NCI-H2029 (cell line): ENCODE measurements at regions not wholly inside any gene's neighbourhood (a gene's known extent, or its start where the extent isn't known, plus 50 kb on each side); places are given as distances from the start of the nearest gene placed in this dataset.

Experiments used
- DNase-seq: peaks from one replicate; lab custom pipeline; 2025; lab: John Stamatoyannopoulos, UW

GRCh38 chr22:47696776-47697175 is 934.3 kb downstream of the TBC1D22A start:
- DNase-seq, result no peak

- DNase-seq, result no peak
Measured at GRCh38 chr22:47695176-47695575, 932.7 kb downstream of the TBC1D22A start.

- no peak for DNase-seq
Measured at GRCh38 chr22:47694536-47695130, 932.2 kb downstream of the TBC1D22A start.

GRCh38 chr22:47693606-47694005 is 931.2 kb downstream of the TBC1D22A start:
- DNase-seq, result no peak

- no peak for DNase-seq
Measured at GRCh38 chr22:47692811-47693210, 930.4 kb downstream of the TBC1D22A start.

GRCh38 chr22:47691152-47691895 is 928.9 kb downstream of the TBC1D22A start:
- no peak for DNase-seq

GRCh38 chr22:47690586-47690985 is 928.1 kb downstream of the TBC1D22A start:
- no peak for DNase-seq

GRCh38 chr22:47690166-47690565 is 927.7 kb downstream of the TBC1D22A start:
- no peak for DNase-seq

- no peak for DNase-seq
Measured at GRCh38 chr22:47687776-47688175, 925.3 kb downstream of the TBC1D22A start.

- DNase-seq, result no peak
Measured at GRCh38 chr22:47687346-47687655, 924.9 kb downstream of the TBC1D22A start.

GRCh38 chr22:47686594-47687345 is 924.3 kb downstream of the TBC1D22A start:
- DNase-seq, result no peak

GRCh38 chr22:47681411-47682165 is 919.1 kb downstream of the TBC1D22A start:
- no peak for DNase-seq

- DNase-seq, result no peak
Measured at GRCh38 chr22:47678636-47679287, 916.3 kb downstream of the TBC1D22A start.

GRCh38 chr22:47678048-47678447 is 915.6 kb downstream of the TBC1D22A start:
- DNase-seq, result no peak

- no peak for DNase-seq
Measured at GRCh38 chr22:47676685-47677084, 914.2 kb downstream of the TBC1D22A start.

- no peak for DNase-seq
Measured at GRCh38 chr22:47674600-47674999, 912.1 kb downstream of the TBC1D22A start.

GRCh38 chr22:47673557-47673956 is 911.1 kb downstream of the TBC1D22A start:
- no peak for DNase-seq

- no peak for DNase-seq
Measured at GRCh38 chr22:47672526-47672925, 910.1 kb downstream of the TBC1D22A start.

GRCh38 chr22:47665151-47665550 is 902.7 kb downstream of the TBC1D22A start:
- no peak for DNase-seq

- no peak for DNase-seq
Measured at GRCh38 chr22:47663615-47664605, 901.5 kb downstream of the TBC1D22A start.
